ENCODE measurements at regions not wholly inside any gene's neighbourhood (a gene's known extent, or its start where the extent isn't known, plus 50 kb on each side); places are given as distances from the start of the nearest gene placed in this dataset.

DNA sequence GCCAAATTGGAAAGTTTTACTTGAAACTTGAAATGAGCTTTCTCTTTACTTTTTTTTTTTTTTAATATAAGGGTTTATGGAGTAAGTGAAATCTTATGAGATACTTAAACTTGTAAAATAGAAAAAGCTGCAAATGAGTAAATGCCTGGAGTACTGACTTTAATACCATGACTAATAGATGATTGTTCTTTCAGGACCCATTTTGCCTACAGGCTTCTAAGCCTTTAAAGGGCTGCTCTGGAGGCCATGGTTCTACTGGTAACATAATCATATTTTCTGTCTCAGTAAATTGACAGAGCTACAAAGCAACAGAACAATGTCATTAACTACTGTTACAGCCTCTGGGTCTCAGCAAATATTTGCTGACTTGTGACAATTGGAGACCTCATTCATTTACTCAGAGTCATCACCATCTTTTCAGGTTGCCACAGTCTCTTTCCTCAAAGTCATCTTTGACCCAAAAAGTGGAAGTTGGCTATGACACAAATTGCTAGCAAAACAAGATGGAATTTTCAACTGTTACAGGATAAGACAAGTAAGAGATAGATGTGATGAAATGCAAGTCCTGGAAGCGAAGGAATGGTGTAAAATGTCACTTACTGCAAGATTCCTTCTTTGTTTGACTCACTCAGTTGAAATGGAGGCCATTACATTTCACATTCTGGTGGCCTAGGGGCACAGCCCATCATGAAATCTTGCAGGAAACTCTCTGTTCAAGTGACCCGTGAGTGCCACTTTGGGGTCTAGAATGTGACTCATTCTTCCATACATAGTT lies 132.7 kb downstream of the BTC start:
- TF ChIP-seq, protein P1, sequence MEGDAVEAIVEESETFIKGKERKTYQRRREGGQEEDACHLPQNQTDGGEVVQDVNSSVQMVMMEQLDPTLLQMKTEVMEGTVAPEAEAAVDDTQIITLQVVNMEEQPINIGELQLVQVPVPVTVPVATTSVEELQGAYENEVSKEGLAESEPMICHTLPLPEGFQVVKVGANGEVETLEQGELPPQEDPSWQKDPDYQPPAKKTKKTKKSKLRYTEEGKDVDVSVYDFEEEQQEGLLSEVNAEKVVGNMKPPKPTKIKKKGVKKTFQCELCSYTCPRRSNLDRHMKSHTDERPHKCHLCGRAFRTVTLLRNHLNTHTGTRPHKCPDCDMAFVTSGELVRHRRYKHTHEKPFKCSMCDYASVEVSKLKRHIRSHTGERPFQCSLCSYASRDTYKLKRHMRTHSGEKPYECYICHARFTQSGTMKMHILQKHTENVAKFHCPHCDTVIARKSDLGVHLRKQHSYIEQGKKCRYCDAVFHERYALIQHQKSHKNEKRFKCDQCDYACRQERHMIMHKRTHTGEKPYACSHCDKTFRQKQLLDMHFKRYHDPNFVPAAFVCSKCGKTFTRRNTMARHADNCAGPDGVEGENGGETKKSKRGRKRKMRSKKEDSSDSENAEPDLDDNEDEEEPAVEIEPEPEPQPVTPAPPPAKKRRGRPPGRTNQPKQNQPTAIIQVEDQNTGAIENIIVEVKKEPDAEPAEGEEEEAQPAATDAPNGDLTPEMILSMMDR (conservative IDR thresholded peaks at IDR 0.05): no peak
- no peak overlapping the region for H3K27ac ChIP-seq

DNA sequence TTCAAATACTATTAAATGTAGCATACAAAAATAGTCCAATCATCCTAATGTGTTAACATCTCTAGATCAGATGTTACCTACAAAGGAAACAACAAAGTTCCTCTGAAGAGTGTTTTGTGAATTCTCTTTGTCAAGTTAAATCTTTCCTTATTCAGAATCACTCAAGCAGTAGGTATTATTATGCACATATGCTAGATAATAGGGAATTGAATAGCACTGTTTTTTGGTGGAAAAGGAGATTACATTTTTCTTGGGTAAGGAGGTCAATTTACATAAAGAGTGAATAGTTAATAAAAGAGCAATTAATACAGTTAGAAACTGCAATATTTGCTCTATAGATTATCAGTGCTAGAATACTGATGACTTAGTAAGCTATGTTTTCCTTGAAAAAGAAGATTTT lies 130.7 kb downstream of the BTC start:
- H3K27ac ChIP-seq: no peak overlapping the region
- TF ChIP-seq, protein P1 (conservative IDR thresholded peaks at IDR 0.05): no peak

DNA sequence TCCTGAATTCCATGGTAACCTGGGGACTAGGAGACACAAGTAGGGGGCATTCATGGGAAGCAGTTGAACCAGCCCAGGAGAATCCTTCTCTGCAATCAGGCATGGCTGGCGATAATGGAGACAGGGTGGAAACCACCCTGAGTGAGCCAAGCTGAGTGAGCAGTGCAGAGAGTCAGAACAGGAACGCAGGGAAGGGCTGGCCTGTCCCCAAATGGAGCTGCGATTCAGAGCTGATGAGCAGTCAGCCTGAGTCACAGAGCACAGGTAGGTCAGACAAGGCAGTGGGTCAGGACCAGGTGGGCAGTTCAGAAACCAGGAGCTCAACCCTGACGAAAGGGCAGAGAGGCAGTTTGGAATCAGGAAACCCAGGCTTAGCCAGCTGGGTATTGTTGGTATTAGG lies 129.0 kb downstream of the BTC start:
- TF ChIP-seq, protein P1 (conservative IDR thresholded peaks at IDR 0.05): no peak

DNA sequence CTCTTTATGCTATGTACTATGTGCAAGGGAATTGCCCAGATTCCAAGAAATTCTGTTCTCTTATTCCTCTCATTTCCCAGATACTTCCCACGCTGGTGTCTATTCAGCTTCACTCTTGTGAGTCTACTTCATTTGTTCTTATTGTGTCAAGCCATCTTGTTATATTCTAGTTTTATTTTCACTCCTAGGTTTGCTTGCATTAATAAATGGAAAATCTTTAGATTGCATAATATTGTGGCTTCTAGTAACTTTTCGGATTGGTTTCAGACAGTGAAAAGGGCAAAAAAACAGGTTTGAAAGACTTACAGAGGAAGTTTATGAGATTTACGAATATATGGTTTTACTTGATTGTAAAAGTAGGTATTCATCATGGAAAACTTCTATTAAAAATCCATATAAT lies 128.4 kb downstream of the BTC start:
- TF ChIP-seq, protein P1 (conservative IDR thresholded peaks at IDR 0.05): no peak
- no peak overlapping the region for H3K27ac ChIP-seq

More for the DNA sequence above, 129.0 kb downstream of the BTC start:
- no peak overlapping the region for H3K27ac ChIP-seq

DNA sequence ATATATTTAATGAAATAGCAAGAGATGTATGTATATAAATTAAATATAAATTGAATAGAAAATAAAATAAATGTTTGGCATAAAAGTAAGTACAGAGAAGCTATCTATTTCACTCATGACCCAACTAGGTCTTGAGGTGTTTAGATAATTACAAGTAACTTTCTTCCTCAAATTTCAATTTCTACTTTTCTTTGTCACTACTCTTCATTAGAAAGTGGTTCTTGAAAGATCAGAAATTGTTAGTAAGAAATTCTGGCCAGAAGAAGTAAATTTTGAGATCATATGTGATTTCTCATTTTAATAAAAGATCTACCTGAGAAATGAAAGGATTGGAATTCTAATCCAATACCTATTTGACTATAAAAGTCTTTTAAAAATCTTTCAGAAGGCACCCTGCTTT lies 126.9 kb downstream of the BTC start:
- H3K27ac ChIP-seq: no peak overlapping the region; the same call in 1 of the 2 replicates

DNA sequence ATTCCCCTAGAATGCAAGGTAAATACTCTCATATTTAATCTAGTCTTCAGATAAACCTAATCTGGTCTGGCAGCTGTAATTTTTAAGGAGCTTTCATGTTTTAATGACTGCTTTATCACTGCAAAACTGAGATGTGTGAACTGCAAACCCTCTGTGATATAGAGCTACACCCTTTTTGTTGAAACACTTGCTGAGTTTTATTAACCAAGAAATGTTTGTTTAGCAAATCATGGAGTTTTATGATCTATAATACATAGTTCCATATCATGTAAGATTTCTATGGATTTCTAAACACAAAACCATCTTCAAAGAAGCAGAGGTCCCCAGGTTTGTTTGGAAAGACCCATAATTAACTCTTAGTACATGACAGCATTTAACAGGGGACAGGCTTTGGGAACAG lies 126.4 kb downstream of the BTC start:
- TF ChIP-seq, protein P1 (conservative IDR thresholded peaks at IDR 0.05): no peak
- H3K27ac ChIP-seq: no peak overlapping the region; the same call in 1 of the 2 replicates

More for the DNA sequence above, 126.9 kb downstream of the BTC start:
- TF ChIP-seq, protein P1 (conservative IDR thresholded peaks at IDR 0.05): no peak

DNA sequence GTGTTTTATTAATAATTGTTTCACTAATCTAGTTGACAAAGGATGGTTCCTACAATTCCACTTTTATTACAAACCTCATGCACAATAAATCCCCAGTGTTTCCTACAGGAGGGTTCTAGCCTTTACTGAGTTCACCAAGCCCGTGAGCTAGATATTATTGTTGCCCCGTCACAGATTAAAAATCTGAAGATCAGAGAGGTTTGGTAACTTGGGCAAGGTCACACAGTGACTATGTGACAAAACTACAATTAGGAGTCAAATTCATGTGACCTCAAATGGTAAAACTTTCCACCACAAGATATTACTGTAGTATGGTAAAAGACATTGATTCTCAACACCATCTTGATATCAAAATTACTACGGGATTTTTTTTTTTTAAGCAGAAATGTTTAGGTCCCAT lies 124.6 kb downstream of the BTC start:
- TF ChIP-seq, protein P1 (conservative IDR thresholded peaks at IDR 0.05): no peak
- no peak overlapping the region for H3K27ac ChIP-seq

Data from VCaP (cell line).